HEK293 (cell line): ENCODE measurements at regions not wholly inside any gene's neighbourhood (a gene's known extent, or its start where the extent isn't known, plus 50 kb on each side); places are given as distances from the start of the nearest gene placed in this dataset.

Source experiments
- CTCF ChIA-PET: fragments of 350-600 bp; formaldehyde crosslinking; extraction: SDS; loops from one replicate; lab custom pipeline; 2021; ENCODE audit warnings: antibody characterized with exemption; lab: Yijun Ruan, JAX
- POLR2A ChIA-PET: fragments of 300-600 bp; formaldehyde crosslinking; extraction: SDS; loops from one replicate; lab custom pipeline; 2020; ENCODE audit warnings: antibody characterized with exemption, inconsistent platforms; lab: Yijun Ruan, JAX
- H3K27ac ChIP-seq: fragments of 200-500 bp; sonication (Bioruptor generic); 2 replicates; pipeline ENCODE4 v1.5.1; 2014; ENCODE audit warnings: low read depth, low read length, control low read depth, inconsistent platforms; ENCODE audit errors: extremely low read depth
- H3K36me3 ChIP-seq, 2 experiments: fragments of 200-500 bp in 1 of 2; sonication (Bioruptor generic) in 1 of 2; 1 replicate in 1 of 2; 2 replicates in 1 of 2; pipeline ENCODE4 v1.5.1; 2014 to 2017; ENCODE audit warnings: inconsistent platforms in 2 of 2, low read length in 2 of 2; ENCODE audit not compliant: control insufficient read depth in 2 of 2, insufficient read depth in 1 of 2
- H3K4me1 ChIP-seq: fragments of 200-500 bp; sonication (Bioruptor generic); 2 replicates; pipeline ENCODE4 v1.5.1; 2014; ENCODE audit warnings: mild to moderate bottlenecking, low read length, inconsistent platforms; ENCODE audit not compliant: control insufficient read depth, insufficient read depth
- H3K4me3 ChIP-seq: 2 replicates; pipeline ENCODE4 v1.5.1; 2011; ENCODE audit warnings: low read depth, mild to moderate bottlenecking, control low read depth, low read length, moderate library complexity
- H3K9me3 ChIP-seq: fragments of 200-500 bp; sonication (Bioruptor generic); 2 replicates; pipeline ENCODE4 v1.5.1; 2014; ENCODE audit warnings: low read depth, low read length, inconsistent platforms; ENCODE audit not compliant: control insufficient read depth, insufficient read depth
- GLI2 ChIP-seq: fragments of 450-650 bp; formaldehyde crosslinking; IDR thresholded peaks from 2 replicates; pipeline ENCODE4; 2017; ENCODE audit warnings: missing biosample characterization, missing genetic modification characterization, low read depth, borderline replicate concordance
- HOXA7 ChIP-seq: sonication (generic); formaldehyde crosslinking; IDR thresholded peaks from 2 replicates; pipeline ENCODE4 v1.8.1; 2022; ENCODE audit warnings: missing genetic modification reagents, borderline replicate concordance
- IKZF3 ChIP-seq: fragments of 450-650 bp; IDR thresholded peaks from 2 replicates; pipeline ENCODE4 v1.5.0; 2018; ENCODE audit warnings: missing biosample characterization, mild to moderate bottlenecking, missing genetic modification characterization, moderate library complexity
- SP3 ChIP-seq: fragments of 450-650 bp; formaldehyde crosslinking; IDR thresholded peaks from 2 replicates; pipeline ENCODE4 v1.5.1; 2016; ENCODE audit warnings: missing biosample characterization, missing genetic modification characterization
- SP7 ChIP-seq: fragments of 450-650 bp; formaldehyde crosslinking; IDR thresholded peaks from 2 replicates; pipeline ENCODE4 v1.5.1; 2016; ENCODE audit warnings: missing biosample characterization, missing genetic modification characterization
- TCF7L2 ChIP-seq: IDR thresholded peaks from 2 replicates; pipeline ENCODE4 v1.6.1; 2011; ENCODE audit warnings: low read depth, mild to moderate bottlenecking, inconsistent platforms, low read length, moderate library complexity, borderline replicate concordance
- ZBTB20 ChIP-seq: fragments of 450-650 bp; formaldehyde crosslinking; IDR thresholded peaks from 2 replicates; pipeline ENCODE4 v1.5.1; 2016; ENCODE audit warnings: missing biosample characterization, missing genetic modification characterization
- ZBTB21 ChIP-seq: fragments of 450-650 bp; formaldehyde crosslinking; IDR thresholded peaks from 2 replicates; pipeline ENCODE4 v1.5.1; 2017; ENCODE audit warnings: missing biosample characterization, missing genetic modification characterization
- ZNF114 ChIP-seq: fragments of 450-650 bp; formaldehyde crosslinking; IDR thresholded peaks from 2 replicates; pipeline ENCODE4 v1.5.0; 2017; ENCODE audit warnings: missing biosample characterization, missing genetic modification characterization
- ZNF148 ChIP-seq: fragments of 450-650 bp; formaldehyde crosslinking; IDR thresholded peaks from 2 replicates; pipeline ENCODE4 v1.5.0; 2017; ENCODE audit warnings: missing biosample characterization, missing genetic modification characterization, borderline replicate concordance
- ZNF157 ChIP-seq: fragments of 450-650 bp; formaldehyde crosslinking; IDR thresholded peaks from 2 replicates; pipeline ENCODE4 v1.5.1; 2016; ENCODE audit warnings: missing biosample characterization, missing genetic modification characterization
- ZNF239 ChIP-seq: fragments of 450-650 bp; formaldehyde crosslinking; IDR thresholded peaks from 2 replicates; pipeline ENCODE4 v1.5.1; 2016; ENCODE audit warnings: missing biosample characterization, missing genetic modification characterization
- ZNF26 ChIP-seq: fragments of 450-650 bp; formaldehyde crosslinking; IDR thresholded peaks from 2 replicates; pipeline ENCODE4 v1.5.1; 2016; ENCODE audit warnings: missing biosample characterization, missing genetic modification characterization
- ZNF311 ChIP-seq: fragments of 450-650 bp; formaldehyde crosslinking; IDR thresholded peaks from 2 replicates; pipeline ENCODE4 v1.5.1; 2017; ENCODE audit warnings: missing biosample characterization, missing genetic modification characterization, borderline replicate concordance
- ZNF513 ChIP-seq: fragments of 450-650 bp; IDR thresholded peaks from 2 replicates; pipeline ENCODE4 v1.5.1; 2018; ENCODE audit warnings: missing biosample characterization, missing genetic modification characterization
- ZNF624 ChIP-seq: fragments of 450-650 bp; formaldehyde crosslinking; IDR thresholded peaks from 2 replicates; pipeline ENCODE4 v1.5.1; 2017; ENCODE audit warnings: missing biosample characterization, missing genetic modification characterization
- ZNF670 ChIP-seq: fragments of 450-650 bp; formaldehyde crosslinking; IDR thresholded peaks from 2 replicates; pipeline ENCODE4 v1.5.1; 2016; ENCODE audit warnings: missing biosample characterization, missing genetic modification characterization, low read depth
- ZNF776 ChIP-seq: fragments of 450-650 bp; formaldehyde crosslinking; IDR thresholded peaks from 2 replicates; pipeline ENCODE4 v1.5.0; 2017; ENCODE audit warnings: missing biosample characterization, missing genetic modification characterization, borderline replicate concordance
- ZNF837 ChIP-seq: fragments of 450-650 bp; formaldehyde crosslinking; IDR thresholded peaks from 2 replicates; pipeline ENCODE4 v1.5.1; 2016; ENCODE audit warnings: missing biosample characterization, missing genetic modification characterization

GRCh38 chr1:167168424-167168823 lies 52.3 kb upstream of the POU2F1 start:
- POLR2A ChIA-PET = no interaction called here

GRCh38 chr1:167169642-167170041 lies 51.0 kb upstream of the POU2F1 start:
- H3K36me3 ChIP-seq = no peaks in the 10 kb centered on the region
- POLR2A ChIA-PET = interaction anchor here (1.6 kb wide), 1 partner anchor 51 kb away, joined by 9 read pairs; the partner anchor contains the start of gene POU2F1
- H3K27ac ChIP-seq = no peak overlapping the region

More at GRCh38 chr1:167168424-167168823, 52.3 kb upstream of the POU2F1 start:
- Histone ChIP-seq H3K4me3 (no peak overlapping the region), H3K36me3 (no peaks in the 10 kb centered on the region), H3K4me1 (peaks cover 8% of the 10 kb centered on the region), H3K9me3 (no peaks in the 10 kb centered on the region), H3K27ac (no peak overlapping the region)
- CTCF ChIA-PET = interaction anchor here (1.2 kb wide), 1 partner anchor 13 kb away, joined by 4 read pairs; no protein-coding TSS in a partner anchor
- TF ChIP-seq ZNF148 (tag by site-specific recombination) (no peak), ZNF114 (tag by site-specific recombination) (no peak), ZNF26 (tag by site-specific recombination) (no peak), GLI2 (no peak), ZNF776 (tag by site-specific recombination) (no peak), ZNF837 (tag by site-specific recombination) (no peak), ZBTB20 (tag by site-specific recombination) (no peak), SP7 (tag by site-specific recombination) (no peak), TCF7L2 (no peak), IKZF3 (tag by site-specific recombination) (no peak), ZNF513 (tag by site-specific recombination) (no peak), ZNF239 (no peak), SP3 (no peak), ZBTB21 (no peak), HOXA7 (CRISPR knock-in tag) (no peak), ZNF670 (no peak), ZNF311 (tag by site-specific recombination) (no peak)

More at GRCh38 chr1:167169642-167170041, 51.0 kb upstream of the POU2F1 start:
- CTCF ChIA-PET = no interaction called here
- no peaks in the 10 kb centered on the region for H3K9me3 ChIP-seq
- peaks cover 6% of the 10 kb centered on the region for H3K4me1 ChIP-seq
- no peak overlapping the region for H3K4me3 ChIP-seq
- TF ChIP-seq ZNF624 (tag by site-specific recombination) = no peak
- TF ChIP-seq ZNF157 (tag by site-specific recombination) = no peak
